ENCODE measurements at regions not wholly inside any gene's neighbourhood (a gene's known extent, or its start where the extent isn't known, plus 50 kb on each side); places are given as distances from the start of the nearest gene placed in this dataset.

GRCh38 chr6:137647762-137648447 lies 153.7 kb upstream of the OLIG3 start:
- TF ChIP-seq CTCF (conservative IDR thresholded peaks at IDR 0.05; ENCODE audit: low read depth, low read length) = no peak
- no peak for TF ChIP-seq EZH2phosphoT487 (IDR thresholded peaks at IDR 0.05; ENCODE audit: borderline replicate concordance, low read length)
- no peak for TF ChIP-seq EZH2 (IDR thresholded peaks at IDR 0.05; ENCODE audit: low read length, unreplicated experiment)

Measured in PC-3 (cell line).